ENCODE measurements at regions not wholly inside any gene's neighbourhood (a gene's known extent, or its start where the extent isn't known, plus 50 kb on each side); places are given as distances from the start of the nearest gene placed in this dataset.

GRCh38 chr1:177640687-177641086, 329.2 kb downstream of the SEC16B start:
- TF ChIP-seq, protein P1, sequence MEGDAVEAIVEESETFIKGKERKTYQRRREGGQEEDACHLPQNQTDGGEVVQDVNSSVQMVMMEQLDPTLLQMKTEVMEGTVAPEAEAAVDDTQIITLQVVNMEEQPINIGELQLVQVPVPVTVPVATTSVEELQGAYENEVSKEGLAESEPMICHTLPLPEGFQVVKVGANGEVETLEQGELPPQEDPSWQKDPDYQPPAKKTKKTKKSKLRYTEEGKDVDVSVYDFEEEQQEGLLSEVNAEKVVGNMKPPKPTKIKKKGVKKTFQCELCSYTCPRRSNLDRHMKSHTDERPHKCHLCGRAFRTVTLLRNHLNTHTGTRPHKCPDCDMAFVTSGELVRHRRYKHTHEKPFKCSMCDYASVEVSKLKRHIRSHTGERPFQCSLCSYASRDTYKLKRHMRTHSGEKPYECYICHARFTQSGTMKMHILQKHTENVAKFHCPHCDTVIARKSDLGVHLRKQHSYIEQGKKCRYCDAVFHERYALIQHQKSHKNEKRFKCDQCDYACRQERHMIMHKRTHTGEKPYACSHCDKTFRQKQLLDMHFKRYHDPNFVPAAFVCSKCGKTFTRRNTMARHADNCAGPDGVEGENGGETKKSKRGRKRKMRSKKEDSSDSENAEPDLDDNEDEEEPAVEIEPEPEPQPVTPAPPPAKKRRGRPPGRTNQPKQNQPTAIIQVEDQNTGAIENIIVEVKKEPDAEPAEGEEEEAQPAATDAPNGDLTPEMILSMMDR (IDR thresholded peaks at IDR 0.05), result no peak
- TF ChIP-seq EP300 (IDR thresholded peaks at IDR 0.05) (no peak), POLR2A (IDR thresholded peaks at IDR 0.05) (no peak)
